SK-N-SH treated with all-trans-retinoic acid at 6 μM for 48 hours (cell line): ENCODE measurements at regions not wholly inside any gene's neighbourhood (a gene's known extent, or its start where the extent isn't known, plus 50 kb on each side); places are given as distances from the start of the nearest gene placed in this dataset.

Experiments used
- ARNTL ChIP-seq: fragments of 450-650 bp; formaldehyde crosslinking; IDR thresholded peaks from 2 replicates; pipeline ENCODE4 v1.5.0; 2020; ENCODE audit warnings: low read depth, mild to moderate bottlenecking, moderate library complexity, borderline replicate concordance
- CSRNP3 ChIP-seq: fragments of 250-450 bp; sonication (Bioruptor Pico); IDR thresholded peaks from 2 replicates; pipeline ENCODE4 v1.5.1; 2021; ENCODE audit warnings: mild to moderate bottlenecking, moderate library complexity
- PATZ1 ChIP-seq: fragments of 250-450 bp; sonication (Bioruptor Pico); IDR thresholded peaks from 2 replicates; pipeline ENCODE4 v1.8.0; 2020; ENCODE audit warnings: mild to moderate bottlenecking, moderate library complexity, borderline replicate concordance
- TCF4 ChIP-seq: fragments of 250-450 bp; sonication (Bioruptor Pico); IDR thresholded peaks from 2 replicates; pipeline ENCODE4 v1.8.0; 2021; ENCODE audit warnings: mild to moderate bottlenecking, moderate library complexity, borderline replicate concordance
- TSHZ2 ChIP-seq: fragments of 250-450 bp; sonication (Bioruptor Pico); IDR thresholded peaks from 2 replicates; pipeline ENCODE4 v1.5.0; 2020; ENCODE audit warnings: mild to moderate bottlenecking, moderate library complexity
- ZFP3 ChIP-seq: fragments of 250-450 bp; sonication (Bioruptor Pico); IDR thresholded peaks from 2 replicates; pipeline ENCODE4 v1.5.0; 2020; ENCODE audit warnings: mild to moderate bottlenecking, moderate library complexity
- ZNF565 ChIP-seq: fragments of 450-650 bp; formaldehyde crosslinking; conservative IDR thresholded peaks from 2 replicates; pipeline ENCODE4 v1.5.0; 2020; ENCODE audit warnings: low read depth, mild to moderate bottlenecking, moderate library complexity
- ZNF70 ChIP-seq: fragments of 450-650 bp; formaldehyde crosslinking; IDR thresholded peaks from 2 replicates; pipeline ENCODE4 v1.5.0; 2020; ENCODE audit warnings: mild to moderate bottlenecking, moderate library complexity
- ZNF8 ChIP-seq: fragments of 450-650 bp; formaldehyde crosslinking; IDR thresholded peaks from 2 replicates; pipeline ENCODE4 v1.5.0; 2020; ENCODE audit warnings: mild to moderate bottlenecking, moderate library complexity

GRCh38 chr15:81763304-81763703, 282.5 kb downstream of the MEX3B start:
- TF ChIP-seq TCF4 (no peak), ARNTL (CRISPR knock-in tag) (no peak), PATZ1 (no peak), TSHZ2 (CRISPR knock-in tag) (no peak), ZNF70 (CRISPR knock-in tag) (no peak), ZNF565 (no peak), CSRNP3 (CRISPR knock-in tag) (no peak), ZNF8 (CRISPR knock-in tag) (no peak), ZFP3 (CRISPR knock-in tag) (no peak)
